Type B pancreatic cell (in vitro differentiated cells): ENCODE measurements at regions not wholly inside any gene's neighbourhood (a gene's known extent, or its start where the extent isn't known, plus 50 kb on each side); places are given as distances from the start of the nearest gene placed in this dataset.
A peak's percentile ranks its signal among the peaks of the same experiment; 100 is the strongest.

Experiments used
- DNase-seq: peaks from one replicate; pipeline ENCODE4 v3.0.0; 2021; ENCODE audit warnings: mixed read lengths; ENCODE audit not compliant: unreplicated experiment; ENCODE audit errors: extremely low spot score
- H3K27ac Mint-ChIP-seq: 2 replicates; pipeline ENCODE4 v1.8.0; 2021; ENCODE audit warnings: mild to moderate bottlenecking, mixed read lengths
- H3K27me3 Mint-ChIP-seq: 2 replicates; pipeline ENCODE4 v1.8.0; 2021; ENCODE audit warnings: mixed read lengths
- H3K36me3 Mint-ChIP-seq: 2 replicates; pipeline ENCODE4 v1.8.0; 2021; ENCODE audit warnings: mixed read lengths
- H3K4me1 Mint-ChIP-seq: one replicate; pipeline ENCODE4 v1.8.0; 2021; ENCODE audit warnings: mixed read lengths; ENCODE audit not compliant: unreplicated experiment
- H3K4me3 Mint-ChIP-seq: 2 replicates; pipeline ENCODE4 v1.8.0; 2021; ENCODE audit warnings: mild to moderate bottlenecking, mixed read lengths
- H3K9me3 Mint-ChIP-seq: 2 replicates; pipeline ENCODE4 v1.8.0; 2021; ENCODE audit warnings: mixed read lengths
- TF ChIP-seq, protein P1 (sequence below): fragments of 200-600 bp; sonication (generic); conservative IDR thresholded peaks from 2 replicates; pipeline ENCODE4 v1.5.0; 2021; ENCODE audit warnings: antibody characterized with exemption, mild to moderate bottlenecking

DNA sequence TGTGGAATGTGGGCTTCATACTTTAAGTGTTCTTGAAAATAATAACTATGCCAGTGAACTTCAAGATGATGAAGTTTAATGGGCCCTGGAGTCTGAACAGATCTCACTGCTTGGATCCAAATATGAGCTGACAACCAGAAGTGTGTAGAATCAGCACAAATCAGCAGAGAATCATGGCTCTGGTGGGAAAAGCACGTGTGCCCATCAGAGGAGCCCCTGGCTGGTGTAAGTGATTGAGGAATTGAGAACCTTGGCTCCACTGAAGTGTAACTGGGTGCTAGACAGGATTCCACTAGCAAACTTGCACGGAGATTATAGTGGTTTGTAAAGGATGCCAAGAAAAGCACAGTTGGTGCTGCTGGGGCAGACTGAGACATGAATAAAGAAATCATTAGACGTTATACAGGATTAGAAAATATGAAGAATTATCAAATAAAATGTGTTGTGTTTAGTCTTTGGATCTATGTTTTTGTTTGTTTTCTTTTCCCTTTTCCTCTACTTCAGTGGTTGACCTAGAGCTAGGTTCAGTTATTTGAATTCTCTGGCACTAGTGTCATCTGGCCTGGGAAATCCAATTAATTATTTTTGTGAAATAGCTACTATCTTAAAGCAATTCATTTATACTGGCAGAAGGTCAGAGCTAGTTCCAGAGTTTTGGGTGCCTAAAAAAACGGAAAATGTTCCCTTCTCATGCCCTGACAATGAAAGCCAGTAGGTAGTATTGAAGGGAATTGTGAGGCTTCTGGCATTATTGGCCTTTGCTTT lies 175.7 kb upstream of the MEOX2 start:
- no peak overlapping the region for H3K27ac Mint-ChIP-seq
- H3K4me3 Mint-ChIP-seq = no peak overlapping the region
- H3K27me3 Mint-ChIP-seq = no peaks in the 10 kb centered on the region

DNA sequence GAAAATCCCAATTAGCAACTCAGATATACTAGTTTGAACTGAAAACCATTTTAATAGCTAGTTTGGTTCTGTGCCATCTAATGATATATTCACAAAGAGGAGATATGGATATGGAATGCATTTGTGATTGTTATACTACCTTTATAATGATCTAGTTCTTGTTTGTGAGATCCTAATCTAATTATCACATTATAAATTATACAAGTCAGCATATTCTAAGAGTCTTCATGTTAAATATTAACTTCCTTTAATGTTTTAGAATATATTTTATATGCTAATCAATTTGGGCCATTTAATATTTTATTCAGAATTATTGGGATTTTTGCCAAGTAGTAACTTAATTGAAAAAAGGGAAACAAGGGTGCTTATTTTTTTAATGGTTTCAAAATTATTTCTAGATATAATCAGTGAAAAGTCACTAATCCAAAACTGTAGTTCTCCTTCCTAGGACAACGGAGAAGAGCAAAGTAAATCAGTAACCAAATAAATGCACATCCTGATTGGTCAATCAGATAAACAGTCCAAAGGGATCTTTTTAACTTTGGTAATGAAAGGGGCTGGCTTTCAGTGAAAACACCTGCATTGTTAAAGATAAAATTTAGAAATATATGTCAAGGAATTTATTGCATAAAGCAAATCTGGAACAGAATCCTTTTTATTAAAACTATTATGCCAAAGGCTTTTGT lies 173.9 kb upstream of the MEOX2 start:
- H3K27me3 Mint-ChIP-seq = no peaks in the 10 kb centered on the region
- H3K4me3 Mint-ChIP-seq = no peak overlapping the region
- DNase-seq = no peak
- no peaks in the 10 kb centered on the region for H3K9me3 Mint-ChIP-seq
- TF ChIP-seq, protein P1, sequence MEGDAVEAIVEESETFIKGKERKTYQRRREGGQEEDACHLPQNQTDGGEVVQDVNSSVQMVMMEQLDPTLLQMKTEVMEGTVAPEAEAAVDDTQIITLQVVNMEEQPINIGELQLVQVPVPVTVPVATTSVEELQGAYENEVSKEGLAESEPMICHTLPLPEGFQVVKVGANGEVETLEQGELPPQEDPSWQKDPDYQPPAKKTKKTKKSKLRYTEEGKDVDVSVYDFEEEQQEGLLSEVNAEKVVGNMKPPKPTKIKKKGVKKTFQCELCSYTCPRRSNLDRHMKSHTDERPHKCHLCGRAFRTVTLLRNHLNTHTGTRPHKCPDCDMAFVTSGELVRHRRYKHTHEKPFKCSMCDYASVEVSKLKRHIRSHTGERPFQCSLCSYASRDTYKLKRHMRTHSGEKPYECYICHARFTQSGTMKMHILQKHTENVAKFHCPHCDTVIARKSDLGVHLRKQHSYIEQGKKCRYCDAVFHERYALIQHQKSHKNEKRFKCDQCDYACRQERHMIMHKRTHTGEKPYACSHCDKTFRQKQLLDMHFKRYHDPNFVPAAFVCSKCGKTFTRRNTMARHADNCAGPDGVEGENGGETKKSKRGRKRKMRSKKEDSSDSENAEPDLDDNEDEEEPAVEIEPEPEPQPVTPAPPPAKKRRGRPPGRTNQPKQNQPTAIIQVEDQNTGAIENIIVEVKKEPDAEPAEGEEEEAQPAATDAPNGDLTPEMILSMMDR = no peak
- peaks cover 13% of the 10 kb centered on the region for H3K4me1 Mint-ChIP-seq
- H3K36me3 Mint-ChIP-seq = no peaks in the 10 kb centered on the region
- H3K27ac Mint-ChIP-seq = no peak overlapping the region

More for the DNA sequence above, 175.7 kb upstream of the MEOX2 start:
- peaks cover 3% of the 10 kb centered on the region for H3K4me1 Mint-ChIP-seq
- no peaks in the 10 kb centered on the region for H3K36me3 Mint-ChIP-seq
- TF ChIP-seq, protein P1 = no peak
- DNase-seq = no peak
- no peaks in the 10 kb centered on the region for H3K9me3 Mint-ChIP-seq

- Mint-ChIP-seq H3K4me1 (peaks cover 28% of the 10 kb centered on the region), H3K27me3 (no peaks in the 10 kb centered on the region), H3K27ac (no peak overlapping the region), H3K9me3 (no peaks in the 10 kb centered on the region), H3K36me3 (no peaks in the 10 kb centered on the region), H3K4me3 (no peak overlapping the region)
- TF ChIP-seq, protein P1 = no peak
- no peak for DNase-seq
Measured at GRCh38 chr7:15857026-15857425, 170.5 kb upstream of the MEOX2 start.

DNA sequence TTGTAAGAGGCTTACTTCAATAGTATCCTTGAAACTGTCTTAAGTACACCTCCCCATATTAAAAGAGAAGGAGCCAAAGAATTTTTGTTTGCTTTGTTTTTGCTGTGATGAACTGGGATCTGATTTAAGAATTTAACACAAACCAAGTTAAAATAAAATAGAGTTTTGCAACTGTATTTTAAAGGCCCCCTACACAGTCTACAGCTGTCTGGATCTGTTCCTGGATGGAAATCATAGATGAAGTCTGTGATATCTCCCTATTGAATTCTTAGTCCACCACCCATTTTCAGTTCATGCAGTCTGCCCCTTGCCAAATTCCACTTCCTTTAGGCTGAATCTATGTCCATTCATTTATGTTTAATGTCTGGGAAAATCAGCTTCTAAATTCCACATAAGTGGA lies 169.8 kb upstream of the MEOX2 start:
- no peaks in the 10 kb centered on the region for H3K27me3 Mint-ChIP-seq
- H3K4me1 Mint-ChIP-seq = peaks cover 26% of the 10 kb centered on the region
- H3K9me3 Mint-ChIP-seq = no peaks in the 10 kb centered on the region
- H3K4me3 Mint-ChIP-seq = no peak overlapping the region
- no peak for DNase-seq
- no peaks in the 10 kb centered on the region for H3K36me3 Mint-ChIP-seq
- TF ChIP-seq, protein P1 = no peak
- H3K27ac Mint-ChIP-seq = no peak overlapping the region

DNA sequence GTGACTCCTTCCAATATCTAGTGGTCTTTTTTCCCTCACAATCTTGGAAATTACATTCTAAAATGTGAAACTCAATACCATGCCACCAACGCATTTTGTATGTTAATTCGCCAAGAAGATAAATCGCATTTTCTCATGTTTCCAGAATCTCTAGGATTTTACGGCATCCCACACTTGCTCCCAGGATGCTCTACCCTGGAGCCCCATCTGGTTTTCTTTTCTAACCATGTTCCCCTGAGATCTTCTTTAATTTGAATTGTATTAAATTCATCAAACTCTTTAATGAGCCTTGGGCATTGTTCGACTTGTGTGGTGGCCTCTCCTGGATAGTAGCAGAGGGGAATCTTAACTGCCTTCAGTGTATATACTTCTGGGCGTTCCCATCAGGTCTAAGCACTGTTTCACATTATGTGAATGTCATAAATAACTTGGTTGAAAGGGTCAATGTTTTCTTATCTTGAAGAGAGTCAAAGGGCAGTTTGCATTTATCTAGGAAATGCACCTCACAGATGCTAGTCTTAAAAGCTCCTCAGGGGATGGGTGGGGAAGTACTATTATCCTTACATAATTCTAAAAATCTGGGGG lies 169.1 kb upstream of the MEOX2 start:
- peaks cover 26% of the 10 kb centered on the region for H3K4me1 Mint-ChIP-seq
- H3K27me3 Mint-ChIP-seq = no peaks in the 10 kb centered on the region
- H3K27ac Mint-ChIP-seq = peak overlapping the region; percentile 3
- DNase-seq = no peak
- H3K9me3 Mint-ChIP-seq = no peaks in the 10 kb centered on the region
- no peak overlapping the region for H3K4me3 Mint-ChIP-seq
- H3K36me3 Mint-ChIP-seq = no peaks in the 10 kb centered on the region
- TF ChIP-seq, protein P1 = no peak
